HG03521 (cell line): ENCODE measurements at regions not wholly inside any gene's neighbourhood (a gene's known extent, or its start where the extent isn't known, plus 50 kb on each side); places are given as distances from the start of the nearest gene placed in this dataset.

Source experiments
- ATAC-seq: cut with Tn5 transposase; IDR thresholded peaks from one replicate; pipeline ENCODE4 v1.9.1; 2021; ENCODE audit warnings: mild to moderate bottlenecking, moderate library complexity; ENCODE audit not compliant: unreplicated experiment

DNA sequence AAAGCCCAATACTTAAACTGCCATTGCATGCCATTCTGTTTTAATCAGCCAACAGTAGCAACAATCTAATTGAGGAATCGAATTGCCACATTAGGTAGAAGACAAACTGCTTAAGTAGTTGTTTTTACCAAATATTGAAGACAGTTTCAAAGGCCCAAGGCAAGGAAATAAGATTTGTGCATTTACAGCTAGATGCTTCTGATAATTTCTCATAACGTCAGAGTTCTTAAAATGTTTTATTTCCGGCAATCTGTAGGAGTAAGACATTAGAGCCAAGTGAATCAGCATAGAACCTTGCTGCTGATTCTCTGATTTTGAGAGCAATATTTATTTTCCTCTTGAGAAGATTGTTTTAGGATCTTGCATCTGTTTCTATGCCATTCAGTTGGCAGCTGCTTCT lies 174.3 kb downstream of the RBM43 start:
- ATAC-seq = no peak

DNA sequence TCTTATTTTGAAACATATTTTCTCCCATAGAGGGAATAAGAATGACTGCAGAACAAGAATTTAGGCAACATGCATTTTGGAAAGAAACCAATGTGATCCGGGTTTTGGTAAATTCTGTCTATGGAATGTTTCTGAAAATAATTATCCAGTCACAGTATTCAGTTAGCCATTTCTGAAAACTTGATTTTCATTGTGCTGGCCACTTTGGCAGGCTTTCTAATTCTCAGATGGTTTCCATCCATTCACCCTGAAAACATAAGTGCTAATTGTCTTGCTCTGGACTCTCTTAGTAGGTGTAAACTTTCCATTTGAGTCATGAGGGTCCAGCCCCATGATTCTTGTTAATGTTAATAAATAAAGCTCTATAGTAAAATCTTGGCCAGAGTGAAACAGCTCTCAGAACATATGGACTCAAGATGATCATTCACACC lies 176.5 kb downstream of the RBM43 start:
- ATAC-seq = no peak

DNA sequence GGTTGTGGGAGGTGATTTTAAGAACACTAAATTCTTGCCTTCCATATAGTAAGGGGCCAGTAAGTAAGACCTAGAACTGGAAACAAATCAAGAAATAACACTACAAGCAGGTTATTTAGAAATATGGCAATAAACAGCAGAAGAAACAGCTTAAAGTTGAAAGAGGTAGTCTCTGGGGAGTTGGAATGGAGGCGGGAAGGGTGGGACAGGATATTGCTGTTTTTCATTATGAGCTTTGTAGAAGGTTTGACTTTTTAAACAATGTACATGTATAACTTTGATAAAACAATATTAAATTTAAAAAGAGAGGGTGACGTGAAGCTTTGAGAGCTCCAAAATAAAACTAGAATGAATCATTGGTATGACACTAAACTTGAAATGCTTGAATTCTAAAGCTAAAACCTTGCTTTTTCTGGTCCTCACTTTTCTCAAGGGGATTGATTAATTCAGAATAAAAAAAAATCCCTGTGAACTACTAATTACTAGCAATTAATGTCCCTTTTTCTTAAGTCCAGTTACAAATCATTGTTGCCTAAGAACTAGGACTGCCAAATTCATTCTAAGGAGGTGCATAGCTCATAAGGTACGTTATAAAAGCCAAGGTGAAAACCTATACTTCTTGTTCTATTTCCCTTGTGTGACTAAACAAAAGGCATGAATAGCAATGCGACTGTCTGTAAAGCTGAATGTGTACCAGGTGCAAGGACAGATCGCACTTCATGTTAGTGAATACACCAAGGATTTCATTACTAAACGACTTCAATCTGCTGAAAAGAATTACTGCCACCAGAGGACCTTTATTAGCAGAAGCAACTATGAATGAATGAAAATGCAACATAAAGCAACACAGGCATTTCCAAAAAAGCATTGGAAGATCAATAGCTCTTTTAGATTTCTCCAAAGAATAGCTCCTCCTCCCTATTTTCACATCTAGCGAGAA lies 177.5 kb downstream of the RBM43 start:
- no peak for ATAC-seq

DNA sequence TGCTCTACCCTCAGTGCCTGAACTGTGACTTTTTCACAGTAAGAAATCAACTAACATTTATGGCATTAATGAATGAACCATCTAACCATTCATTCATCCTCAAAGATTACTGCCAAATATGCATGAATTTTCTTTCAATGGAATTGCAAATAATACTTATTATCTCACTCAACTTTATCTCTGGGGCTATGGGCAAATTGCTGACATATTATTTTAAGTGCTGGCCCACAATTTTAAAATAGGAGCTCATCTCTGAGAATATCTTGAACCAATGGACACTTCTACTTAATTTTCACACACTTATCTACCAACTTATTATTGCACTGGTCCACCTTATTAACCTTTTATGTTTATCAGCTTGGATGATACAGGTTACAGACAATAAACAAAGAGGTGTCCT lies 182.8 kb downstream of the RBM43 start:
- ATAC-seq = no peak

- no peak for ATAC-seq
Observed at GRCh38 chr2:151071906-151072305, 189.8 kb downstream of the RBM43 start.

DNA sequence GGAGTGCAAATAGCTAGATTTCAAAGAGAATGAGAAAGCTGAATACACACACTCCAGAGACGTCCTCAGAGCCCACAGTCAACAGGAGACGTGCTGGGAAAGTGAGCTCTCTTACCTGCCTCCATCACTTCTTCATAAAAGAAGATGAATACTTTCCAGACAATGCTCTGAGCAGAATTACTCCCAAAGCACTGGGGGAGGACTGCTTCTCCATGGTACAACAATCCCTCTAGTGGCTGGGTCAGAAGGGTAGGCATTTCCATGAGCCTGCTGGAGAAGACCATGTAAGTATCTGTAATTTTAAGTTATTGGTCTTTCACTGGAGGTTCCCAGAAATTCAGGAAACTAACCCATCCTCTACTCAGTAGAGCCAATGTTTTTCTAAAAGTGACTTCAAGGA lies 190.3 kb downstream of the RBM43 start:
- ATAC-seq = no peak

GRCh38 chr2:151070253-151070652 lies 191.4 kb downstream of the RBM43 start:
- no peak for ATAC-seq

GRCh38 chr2:151067658-151068369 lies 193.8 kb downstream of the RBM43 start:
- no peak for ATAC-seq

GRCh38 chr2:151063271-151063670 lies 198.4 kb downstream of the RBM43 start:
- no peak for ATAC-seq

GRCh38 chr2:151060287-151060686 lies 201.4 kb downstream of the RBM43 start:
- no peak for ATAC-seq

DNA sequence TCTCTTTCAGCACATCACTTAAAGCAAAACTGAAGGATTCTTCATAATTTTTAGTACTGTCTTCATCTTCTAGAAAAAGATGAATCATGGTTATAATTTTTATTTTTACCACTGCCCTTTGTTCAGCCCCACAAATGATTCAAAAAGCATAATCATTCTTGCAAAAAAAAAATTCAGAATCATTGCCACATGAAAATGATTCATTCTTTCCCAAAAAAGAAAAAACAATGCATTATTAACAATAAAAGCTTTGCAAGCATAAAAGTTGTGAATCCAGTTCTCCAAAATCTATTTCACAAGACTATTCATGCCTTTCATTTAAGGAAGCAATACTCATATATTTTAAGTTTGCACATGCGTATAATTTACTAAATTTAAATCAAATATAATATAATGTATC lies 204.8 kb downstream of the RBM43 start:
- no peak for ATAC-seq

DNA sequence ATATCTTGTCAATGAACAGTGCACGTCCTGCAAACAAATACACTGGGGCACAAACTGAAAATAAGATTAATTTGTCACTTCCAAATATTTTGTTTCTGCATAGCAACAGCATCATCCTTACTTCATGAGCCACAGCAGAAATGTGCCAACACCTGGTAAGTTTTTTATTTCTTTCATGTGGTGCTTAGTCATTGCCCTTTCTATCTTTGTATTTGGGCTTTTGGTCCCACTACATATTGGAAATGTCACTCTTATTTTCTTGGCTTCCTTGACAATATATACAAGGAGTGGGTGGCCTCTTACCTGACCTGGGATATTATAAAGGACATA lies 208.0 kb downstream of the RBM43 start:
- ATAC-seq = no peak

GRCh38 chr2:151052850-151053660 lies 208.6 kb downstream of the RBM43 start:
- no peak for ATAC-seq

GRCh38 chr2:151051574-151052220 lies 210.0 kb downstream of the RBM43 start:
- ATAC-seq = peak; percentile 84

GRCh38 chr2:151049746-151050145 lies 211.9 kb downstream of the RBM43 start:
- no peak for ATAC-seq

GRCh38 chr2:151048331-151049054 lies 213.2 kb downstream of the RBM43 start:
- ATAC-seq = no peak

DNA sequence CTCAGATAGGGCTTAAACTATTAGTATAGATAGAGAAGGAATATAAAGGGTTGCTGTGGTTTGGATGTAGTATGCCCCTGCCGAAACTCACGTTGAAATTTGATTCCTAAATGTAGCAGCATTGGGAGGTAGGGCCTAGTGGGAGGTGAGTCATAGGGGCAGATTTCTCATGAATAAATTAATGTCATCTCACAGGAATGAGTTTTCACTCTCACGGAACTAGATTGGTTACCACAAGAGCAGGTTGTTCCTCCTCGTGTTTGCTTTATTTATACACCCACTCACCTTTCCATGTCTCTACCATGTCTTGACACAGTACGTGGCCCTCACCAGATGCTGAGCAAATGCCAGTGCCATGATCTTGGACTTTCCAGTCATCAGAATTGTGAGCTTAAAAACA lies 218.2 kb downstream of the RBM43 start:
- ATAC-seq = no peak

DNA sequence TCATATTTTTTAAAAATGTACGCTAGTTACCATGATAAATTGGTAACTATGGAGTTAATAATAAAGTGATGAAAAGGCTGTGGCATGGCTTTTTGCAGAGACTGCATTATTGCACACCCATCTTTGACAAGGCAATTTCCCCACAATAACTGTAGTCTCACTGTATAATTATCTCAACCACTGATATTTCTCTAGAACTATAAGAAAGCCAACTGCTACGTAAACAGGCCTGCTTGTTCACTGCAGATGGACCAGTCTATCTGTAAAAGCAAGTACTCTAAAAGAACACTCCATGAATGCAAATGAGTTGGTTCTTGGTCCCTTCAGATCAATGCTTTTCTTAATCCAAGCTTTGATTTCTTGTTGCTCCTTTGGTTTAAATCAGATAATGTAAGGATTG lies 218.7 kb downstream of the RBM43 start:
- ATAC-seq = no peak

- no peak for ATAC-seq
Observed at GRCh38 chr2:151040039-151040438, 221.6 kb downstream of the RBM43 start.

DNA sequence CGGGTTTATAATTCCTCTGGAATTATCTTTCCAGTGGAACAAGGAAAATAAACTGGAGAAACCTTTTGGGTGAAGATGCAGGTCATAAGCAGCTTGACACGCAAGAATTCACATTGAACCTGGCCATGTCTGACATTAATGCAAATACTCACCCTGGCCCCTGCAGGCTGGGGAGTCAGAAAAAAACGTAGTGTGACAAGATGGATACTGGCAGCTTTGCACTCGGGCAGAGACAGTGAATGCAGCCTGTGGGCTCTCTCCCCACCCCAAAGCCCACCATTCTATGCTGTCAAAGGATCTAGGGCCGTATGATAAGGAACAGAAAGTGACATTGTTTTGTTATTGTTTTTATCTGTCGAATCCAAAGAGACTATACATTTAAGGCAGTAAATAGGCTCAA lies 223.1 kb downstream of the RBM43 start:
- ATAC-seq = no peak
